ENCODE measurements at regions not wholly inside any gene's neighbourhood (a gene's known extent, or its start where the extent isn't known, plus 50 kb on each side); places are given as distances from the start of the nearest gene placed in this dataset.

DNA sequence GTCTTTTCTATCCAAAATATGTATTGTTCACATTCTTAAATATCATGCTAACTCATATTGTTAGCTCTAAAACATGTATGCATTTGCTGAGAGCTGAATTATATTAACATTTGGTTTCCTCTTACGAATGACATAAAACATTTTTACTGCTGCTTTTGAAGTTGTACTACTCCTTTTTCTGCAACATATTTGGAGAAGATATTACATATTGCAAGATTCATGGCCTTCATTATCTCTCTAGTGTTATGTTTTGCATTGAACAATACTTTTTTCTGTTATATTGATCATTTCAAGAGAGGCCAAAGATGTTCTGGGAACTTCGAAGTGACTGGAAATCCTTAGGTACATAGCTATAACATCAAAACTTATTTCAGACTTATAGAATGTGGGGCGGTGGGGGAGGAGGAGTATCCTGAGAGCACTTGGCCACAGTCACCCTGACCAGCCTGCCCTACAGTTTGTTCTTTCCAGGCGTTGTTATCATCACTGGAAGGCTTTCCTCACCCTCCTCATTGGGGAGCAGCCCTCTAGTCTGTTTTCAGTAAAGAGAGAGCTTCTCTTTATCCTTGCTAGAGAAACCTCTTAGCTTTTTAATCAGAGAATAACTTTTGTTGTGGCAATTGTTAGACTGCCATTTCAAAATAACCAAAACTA lies 868.6 kb downstream of the OTOL1 start:
- TF ChIP-seq, protein P1, sequence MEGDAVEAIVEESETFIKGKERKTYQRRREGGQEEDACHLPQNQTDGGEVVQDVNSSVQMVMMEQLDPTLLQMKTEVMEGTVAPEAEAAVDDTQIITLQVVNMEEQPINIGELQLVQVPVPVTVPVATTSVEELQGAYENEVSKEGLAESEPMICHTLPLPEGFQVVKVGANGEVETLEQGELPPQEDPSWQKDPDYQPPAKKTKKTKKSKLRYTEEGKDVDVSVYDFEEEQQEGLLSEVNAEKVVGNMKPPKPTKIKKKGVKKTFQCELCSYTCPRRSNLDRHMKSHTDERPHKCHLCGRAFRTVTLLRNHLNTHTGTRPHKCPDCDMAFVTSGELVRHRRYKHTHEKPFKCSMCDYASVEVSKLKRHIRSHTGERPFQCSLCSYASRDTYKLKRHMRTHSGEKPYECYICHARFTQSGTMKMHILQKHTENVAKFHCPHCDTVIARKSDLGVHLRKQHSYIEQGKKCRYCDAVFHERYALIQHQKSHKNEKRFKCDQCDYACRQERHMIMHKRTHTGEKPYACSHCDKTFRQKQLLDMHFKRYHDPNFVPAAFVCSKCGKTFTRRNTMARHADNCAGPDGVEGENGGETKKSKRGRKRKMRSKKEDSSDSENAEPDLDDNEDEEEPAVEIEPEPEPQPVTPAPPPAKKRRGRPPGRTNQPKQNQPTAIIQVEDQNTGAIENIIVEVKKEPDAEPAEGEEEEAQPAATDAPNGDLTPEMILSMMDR (conservative IDR thresholded peaks at IDR 0.05; ENCODE audit: low read length), result no peak
- no peak for TF ChIP-seq EZH2phosphoT487 (IDR thresholded peaks at IDR 0.05; ENCODE audit: borderline replicate concordance, low read depth, low read length)

All from OCI-LY7 (cell line).